Epithelial cell of esophagus (primary cell): ENCODE measurements at regions not wholly inside any gene's neighbourhood (a gene's known extent, or its start where the extent isn't known, plus 50 kb on each side); places are given as distances from the start of the nearest gene placed in this dataset.

Experiments
- DNase-seq: peaks from one replicate; pipeline ENCODE4 v3.0.0; 2010; ENCODE audit warnings: low read depth
- H3K4me3 ChIP-seq: 2 replicates; pipeline ENCODE4 v1.5.1; 2011; ENCODE audit warnings: mild to moderate bottlenecking, low read length, control low read depth
- CTCF ChIP-seq: IDR thresholded peaks from 2 replicates; pipeline ENCODE4 v1.5.1; 2011; ENCODE audit warnings: low read depth, mild to moderate bottlenecking, low read length, control low read depth, inconsistent platforms; ENCODE audit not compliant: insufficient read depth; ENCODE audit errors: missing control alignments

- DNase-seq, result peak; percentile 8
- TF ChIP-seq CTCF, result no peak
- no peak overlapping the region for H3K4me3 ChIP-seq
Observed at GRCh38 chr5:169416583-169417196, 115.8 kb upstream of the SLIT3 start.

GRCh38 chr5:169415948-169416347 is 115.0 kb upstream of the SLIT3 start:
- H3K4me3 ChIP-seq, result no peak overlapping the region
- DNase-seq, result no peak
- no peak for TF ChIP-seq CTCF

- H3K4me3 ChIP-seq, result no peak overlapping the region
- DNase-seq, result no peak
- no peak for TF ChIP-seq CTCF
Observed at GRCh38 chr5:169415371-169415770, 114.4 kb upstream of the SLIT3 start.

- no peak for DNase-seq
- no peak overlapping the region for H3K4me3 ChIP-seq
- TF ChIP-seq CTCF, result no peak
Observed at GRCh38 chr5:169413416-169413815, 112.5 kb upstream of the SLIT3 start.

- H3K4me3 ChIP-seq, result no peak overlapping the region
- no peak for DNase-seq
- no peak for TF ChIP-seq CTCF
Observed at GRCh38 chr5:169412831-169413230, 111.9 kb upstream of the SLIT3 start.

GRCh38 chr5:169411786-169412430 is 111.0 kb upstream of the SLIT3 start:
- no peak for TF ChIP-seq CTCF
- no peak overlapping the region for H3K4me3 ChIP-seq
- DNase-seq, result no peak
